ENCODE measurements at regions not wholly inside any gene's neighbourhood (a gene's known extent, or its start where the extent isn't known, plus 50 kb on each side); places are given as distances from the start of the nearest gene placed in this dataset.

GRCh38 chr10:28926932-28927331 lies 249.6 kb downstream of the BAMBI start:
- DNase-seq (ENCODE audit: low read depth in 2 of 2), result no peak

GRCh38 chr10:28928484-28928883 lies 251.2 kb downstream of the BAMBI start:
- DNase-seq (ENCODE audit: low read depth in 2 of 2), result no peak

GRCh38 chr10:28929942-28930341 lies 252.6 kb downstream of the BAMBI start:
- DNase-seq (ENCODE audit: low read depth in 2 of 2), result no peak

GRCh38 chr10:28930514-28931495 lies 253.5 kb downstream of the BAMBI start:
- no peak for DNase-seq (ENCODE audit: low read depth in 2 of 2)

GRCh38 chr10:28935061-28935460 lies 257.7 kb downstream of the BAMBI start:
- DNase-seq (ENCODE audit: low read depth in 2 of 2), result no peak

GRCh38 chr10:28937959-28938358 lies 260.6 kb downstream of the BAMBI start:
- no peak for DNase-seq (ENCODE audit: low read depth in 2 of 2)

GRCh38 chr10:28938745-28939144 lies 261.4 kb downstream of the BAMBI start:
- DNase-seq (ENCODE audit: low read depth in 2 of 2), result no peak

- DNase-seq (ENCODE audit: low read depth in 2 of 2), result no peak
Measured at GRCh38 chr10:28939281-28940157, 262.2 kb downstream of the BAMBI start.

GRCh38 chr10:28940158-28940888 lies 263.0 kb downstream of the BAMBI start:
- no peak for DNase-seq (ENCODE audit: low read depth in 2 of 2)

- no peak for DNase-seq (ENCODE audit: low read depth in 2 of 2)
Measured at GRCh38 chr10:28942012-28942411, 264.7 kb downstream of the BAMBI start.

- DNase-seq (ENCODE audit: low read depth in 2 of 2), result no peak
Measured at GRCh38 chr10:28945959-28946358, 268.6 kb downstream of the BAMBI start.

- DNase-seq (ENCODE audit: low read depth in 2 of 2), result no peak
Measured at GRCh38 chr10:28946479-28946878, 269.2 kb downstream of the BAMBI start.

GRCh38 chr10:28947171-28947570 lies 269.9 kb downstream of the BAMBI start:
- DNase-seq (ENCODE audit: low read depth in 2 of 2), result no peak

- DNase-seq (ENCODE audit: low read depth in 2 of 2), result no peak
Measured at GRCh38 chr10:28948046-28948445, 270.7 kb downstream of the BAMBI start.

GRCh38 chr10:28949005-28950004 lies 272.0 kb downstream of the BAMBI start:
- DNase-seq (ENCODE audit: low read depth in 2 of 2), result no peak

GRCh38 chr10:28951484-28951883 lies 274.2 kb downstream of the BAMBI start:
- no peak for DNase-seq (ENCODE audit: low read depth in 2 of 2)

GRCh38 chr10:28952523-28952922 lies 275.2 kb downstream of the BAMBI start:
- no peak for DNase-seq (ENCODE audit: low read depth in 2 of 2)

- DNase-seq (ENCODE audit: low read depth in 2 of 2), result no peak
Measured at GRCh38 chr10:28954211-28954610, 276.9 kb downstream of the BAMBI start.

GRCh38 chr10:28958468-28958867 lies 281.1 kb downstream of the BAMBI start:
- DNase-seq (ENCODE audit: low read depth in 2 of 2), result no peak

GRCh38 chr10:28959850-28960501 lies 282.7 kb downstream of the BAMBI start:
- no peak for DNase-seq (ENCODE audit: low read depth in 2 of 2)

All from stimulated activated CD4-positive, alpha-beta T cell treated with anti-CD3 and anti-CD28 coated beads, Interleukin-1b, Interleukin-23, amount 100 ng/mL, for 1 hour (primary cell).